Suprapubic skin (tissue), 3 donors: ENCODE measurements at regions not wholly inside any gene's neighbourhood (a gene's known extent, or its start where the extent isn't known, plus 50 kb on each side); places are given as distances from the start of the nearest gene placed in this dataset.

Experiments
- POLR2A ChIP-seq, 2 donors: fragments of 450-650 bp; IDR thresholded peaks; one replicate each; pipeline ENCODE4 v1.6.1; 2017; ENCODE audit warnings: antibody characterized with exemption in 2 of 2, mild to moderate bottlenecking in 2 of 2, moderate library complexity in 2 of 2
- TF ChIP-seq, protein P1 (sequence below), 2 donors: fragments of 200-600 bp in 1 of 2; fragments of 450-650 bp in 1 of 2; sonication (generic) in 1 of 2; IDR thresholded peaks; one replicate each; pipeline ENCODE4 v1.5.1; 2016 to 2019; ENCODE audit warnings: antibody characterized with exemption in 2 of 2, mild to moderate bottlenecking in 1 of 2, moderate library complexity in 1 of 2

DNA sequence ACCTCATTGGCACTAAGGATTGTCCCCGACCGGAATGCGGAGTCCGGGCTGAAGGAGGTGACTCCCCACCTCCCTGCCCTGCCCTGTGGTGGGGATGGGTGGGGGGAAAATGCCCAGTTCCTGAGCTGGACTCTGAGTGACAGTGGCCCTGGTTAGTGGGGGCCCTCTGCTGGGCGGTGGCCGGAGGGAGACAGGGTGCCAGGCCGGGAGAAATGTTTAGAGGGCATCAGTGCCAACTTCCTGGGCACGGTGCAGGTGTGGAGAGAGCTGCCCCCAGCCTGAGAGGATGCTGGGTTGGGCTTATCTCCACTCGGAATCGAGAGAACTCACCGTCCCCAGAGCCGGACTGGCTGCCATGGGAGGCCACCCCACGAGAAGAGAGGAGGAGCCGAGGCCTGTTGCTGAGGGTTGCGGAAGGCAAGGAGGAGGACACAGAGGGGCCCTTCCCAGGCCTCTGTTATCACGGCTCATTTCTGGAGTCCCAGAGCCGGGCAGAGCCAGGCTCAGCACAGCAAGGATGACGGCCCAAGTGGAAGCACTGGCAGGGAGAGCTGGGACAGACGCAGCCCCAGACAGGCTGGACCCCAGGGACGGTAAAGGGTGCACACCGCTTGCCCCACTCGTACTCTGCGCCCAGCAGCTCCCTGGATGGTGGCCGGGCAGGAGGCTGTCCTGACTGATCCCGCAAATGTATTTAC lies 156.7 kb downstream of the KIF26A start:
- TF ChIP-seq, protein P1, sequence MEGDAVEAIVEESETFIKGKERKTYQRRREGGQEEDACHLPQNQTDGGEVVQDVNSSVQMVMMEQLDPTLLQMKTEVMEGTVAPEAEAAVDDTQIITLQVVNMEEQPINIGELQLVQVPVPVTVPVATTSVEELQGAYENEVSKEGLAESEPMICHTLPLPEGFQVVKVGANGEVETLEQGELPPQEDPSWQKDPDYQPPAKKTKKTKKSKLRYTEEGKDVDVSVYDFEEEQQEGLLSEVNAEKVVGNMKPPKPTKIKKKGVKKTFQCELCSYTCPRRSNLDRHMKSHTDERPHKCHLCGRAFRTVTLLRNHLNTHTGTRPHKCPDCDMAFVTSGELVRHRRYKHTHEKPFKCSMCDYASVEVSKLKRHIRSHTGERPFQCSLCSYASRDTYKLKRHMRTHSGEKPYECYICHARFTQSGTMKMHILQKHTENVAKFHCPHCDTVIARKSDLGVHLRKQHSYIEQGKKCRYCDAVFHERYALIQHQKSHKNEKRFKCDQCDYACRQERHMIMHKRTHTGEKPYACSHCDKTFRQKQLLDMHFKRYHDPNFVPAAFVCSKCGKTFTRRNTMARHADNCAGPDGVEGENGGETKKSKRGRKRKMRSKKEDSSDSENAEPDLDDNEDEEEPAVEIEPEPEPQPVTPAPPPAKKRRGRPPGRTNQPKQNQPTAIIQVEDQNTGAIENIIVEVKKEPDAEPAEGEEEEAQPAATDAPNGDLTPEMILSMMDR (IDR thresholded peaks at IDR 0.05): no peak
- TF ChIP-seq POLR2A (IDR thresholded peaks at IDR 0.05): no peak
